Fibroblast of pulmonary artery (primary cell): ENCODE measurements at regions not wholly inside any gene's neighbourhood (a gene's known extent, or its start where the extent isn't known, plus 50 kb on each side); places are given as distances from the start of the nearest gene placed in this dataset.

Experiments
- DNase-seq: peaks from one replicate; pipeline ENCODE4 v3.0.0-alpha.2; 2010; ENCODE audit warnings: low read depth
- H3K4me3 ChIP-seq: replicated peaks from 2 replicates; pipeline ENCODE4 v1.5.1; 2011; ENCODE audit warnings: low read depth, mild to moderate bottlenecking, control low read depth, low read length, moderate library complexity
- CTCF ChIP-seq: IDR thresholded peaks from 2 replicates; pipeline ENCODE4 v1.5.1; 2011; ENCODE audit warnings: mild to moderate bottlenecking, control low read depth, low read length, inconsistent platforms; ENCODE audit errors: missing control alignments

DNA sequence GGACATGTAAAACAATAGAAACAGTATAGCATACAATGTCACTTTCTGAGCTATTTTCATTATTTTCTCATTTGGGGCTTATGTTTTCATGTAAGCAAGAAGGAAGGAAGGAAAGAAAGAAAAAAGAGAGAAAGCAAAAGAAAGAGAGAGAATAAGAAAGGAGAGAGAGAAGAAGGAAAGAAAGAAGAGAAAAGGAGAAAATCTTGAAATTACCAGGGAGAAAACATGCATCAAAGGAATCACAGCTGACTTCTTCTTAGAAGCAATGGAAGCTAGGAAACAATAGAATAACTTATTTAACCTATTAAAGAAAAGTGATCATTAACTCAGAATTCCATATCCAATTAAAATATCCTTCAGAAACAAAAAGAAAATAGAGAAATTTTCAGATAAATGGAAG, 471.5 kb downstream of the OCA2 start:
- TF ChIP-seq CTCF, result no peak
- no peak for DNase-seq
- no peak overlapping the region for H3K4me3 ChIP-seq

DNA sequence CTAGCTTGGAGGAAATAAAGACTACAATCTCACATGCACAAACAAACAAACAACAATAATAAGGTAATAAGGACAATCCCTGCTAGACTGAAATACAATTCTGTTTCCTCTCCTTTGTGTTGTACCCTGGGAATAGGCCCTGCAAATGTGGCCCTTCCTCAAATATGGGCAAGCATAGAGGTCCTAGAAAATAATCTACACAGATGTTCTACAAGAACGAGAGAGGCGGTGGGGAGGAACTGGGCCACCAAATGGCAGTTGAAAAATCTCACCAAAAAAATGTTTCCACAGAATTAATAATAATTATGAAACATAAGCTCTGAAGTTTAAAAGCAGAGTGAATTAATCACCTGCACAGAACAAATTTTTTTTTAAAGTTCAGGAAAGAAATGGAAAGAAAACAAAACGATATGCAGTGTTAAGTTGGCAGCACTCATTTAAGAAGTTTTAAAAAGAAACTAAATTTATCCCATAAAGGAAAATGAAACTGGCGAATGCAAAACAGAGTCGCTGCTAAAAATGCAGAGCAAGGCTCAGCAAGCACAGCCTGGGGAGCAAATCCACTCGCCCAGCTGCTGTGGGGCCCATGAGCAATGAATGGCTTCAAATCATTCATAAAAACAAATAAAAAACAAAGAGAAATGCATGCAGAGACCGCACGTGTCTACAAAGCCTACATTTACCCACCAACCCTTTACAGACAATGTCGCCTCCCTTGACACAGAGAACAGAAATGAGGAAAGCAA, 475.4 kb downstream of the OCA2 start:
- no peak for TF ChIP-seq CTCF
- H3K4me3 ChIP-seq, result no peak overlapping the region
- no peak for DNase-seq

GRCh38 chr15:27623149-27623548, 476.0 kb downstream of the OCA2 start:
- H3K4me3 ChIP-seq, result no peak overlapping the region
- no peak for DNase-seq
- TF ChIP-seq CTCF, result no peak

DNA sequence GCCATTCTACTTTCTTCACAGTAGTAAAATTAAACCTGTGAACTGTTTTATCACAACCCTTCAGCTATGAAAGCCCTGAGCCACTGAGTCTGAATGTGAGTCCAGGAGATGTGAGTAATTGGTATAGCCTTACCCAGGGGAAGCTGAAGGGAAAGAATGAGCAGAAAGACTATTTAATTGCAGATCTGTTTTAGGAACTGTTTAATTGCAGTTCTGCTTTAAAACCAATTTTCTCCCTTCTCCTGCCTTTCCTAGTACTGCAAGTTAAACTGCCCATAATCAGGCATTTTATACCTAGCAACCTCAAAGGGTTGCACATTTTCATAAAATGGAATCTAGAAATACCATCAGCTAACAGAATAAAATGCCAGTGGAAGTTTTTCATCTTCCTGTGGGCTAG, 476.7 kb downstream of the OCA2 start:
- DNase-seq, result no peak
- TF ChIP-seq CTCF, result no peak
- no peak overlapping the region for H3K4me3 ChIP-seq

DNA sequence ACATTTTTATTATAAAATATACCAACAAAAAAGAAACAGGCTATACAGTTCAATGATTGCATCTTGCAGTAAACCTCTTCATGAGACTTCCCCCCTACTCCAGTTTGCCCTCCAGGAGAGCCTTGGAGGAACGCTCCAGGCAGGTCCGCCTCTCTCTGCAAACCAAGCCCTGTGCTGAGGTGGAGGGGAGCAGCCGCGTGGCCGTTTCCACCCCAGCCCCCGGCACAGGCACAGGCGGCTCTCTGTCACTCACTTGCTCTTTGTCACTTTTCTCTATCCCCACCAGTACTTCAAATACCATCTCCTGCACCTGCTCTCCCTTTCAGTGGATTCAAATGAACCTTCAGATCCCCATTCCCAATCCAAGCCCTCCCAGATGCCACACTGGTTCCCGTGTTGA, 479.9 kb downstream of the OCA2 start:
- no peak for TF ChIP-seq CTCF
- H3K4me3 ChIP-seq, result no peak overlapping the region
- no peak for DNase-seq

DNA sequence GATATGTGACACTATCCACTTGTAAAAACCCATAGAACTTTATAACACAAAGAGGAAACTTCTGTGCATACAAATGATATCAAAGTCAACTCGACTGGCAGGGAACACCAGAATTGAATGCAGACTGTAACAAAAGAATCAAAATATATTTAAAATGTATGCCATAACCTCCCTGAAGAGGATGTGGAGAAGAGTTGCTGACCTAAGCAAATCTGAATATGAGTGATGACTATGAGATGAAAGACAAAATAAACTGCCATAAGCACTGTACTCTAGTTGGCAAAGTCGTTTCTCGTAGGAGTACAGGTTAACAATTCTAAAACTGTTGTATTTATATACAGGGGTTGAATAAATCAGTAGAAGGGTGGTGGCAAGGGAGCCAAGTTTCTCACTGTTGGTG, 482.1 kb downstream of the OCA2 start:
- H3K4me3 ChIP-seq, result no peak overlapping the region
- no peak for TF ChIP-seq CTCF
- DNase-seq, result no peak

DNA sequence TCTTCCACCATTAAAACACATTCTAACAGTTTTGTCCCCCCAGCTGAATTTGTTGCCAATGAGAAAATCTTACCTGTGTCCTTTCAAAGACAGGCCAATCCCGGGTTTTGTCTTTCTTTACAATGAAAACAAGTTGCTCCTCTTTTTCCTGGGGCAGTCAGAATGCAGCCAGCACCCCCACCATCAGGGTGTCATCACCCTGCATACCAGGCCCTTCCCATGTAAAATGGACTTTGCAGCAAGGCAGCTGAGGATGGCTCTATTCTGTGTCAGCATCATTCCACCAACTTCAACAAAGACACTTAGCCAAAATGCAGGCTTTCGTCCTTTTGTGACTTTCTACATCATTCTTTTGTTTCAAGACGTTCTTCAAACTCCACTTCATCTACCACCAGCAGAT, 490.9 kb downstream of the OCA2 start:
- no peak for DNase-seq
- TF ChIP-seq CTCF, result no peak
- no peak overlapping the region for H3K4me3 ChIP-seq
